Astrocyte (in vitro differentiated cells and primary cell): ENCODE measurements at regions not wholly inside any gene's neighbourhood (a gene's known extent, or its start where the extent isn't known, plus 50 kb on each side); places are given as distances from the start of the nearest gene placed in this dataset.

Experiments used
- DNase-seq: peaks from one replicate; pipeline ENCODE4 v3.0.0-alpha.2; 2010; ENCODE audit warnings: low read depth
- FAIRE-seq: peaks from 2 replicates; lab custom pipeline; 2011; peaks lifted over from hg19 to GRCh38; lab: Jason Lieb, UNC
- H2AFZ ChIP-seq: 2 replicates; pipeline ENCODE4 v1.6.0; 2012; ENCODE audit warnings: low read depth, low read length, inconsistent platforms
- H3K27ac ChIP-seq: 2 replicates; pipeline ENCODE4 v1.5.1; 2011; ENCODE audit warnings: low read depth, low read length, inconsistent platforms
- H3K27me3 ChIP-seq: 2 replicates; pipeline ENCODE4 v1.6.0; 2011; ENCODE audit warnings: low read length, inconsistent platforms; ENCODE audit not compliant: insufficient read depth
- H3K36me3 ChIP-seq: 2 replicates; pipeline ENCODE4 v1.5.1; 2011; ENCODE audit warnings: low read length, inconsistent platforms; ENCODE audit not compliant: insufficient read depth
- H3K4me1 ChIP-seq: 2 replicates; pipeline ENCODE4 v1.5.1; 2011; ENCODE audit warnings: low read length, inconsistent platforms; ENCODE audit not compliant: insufficient read depth
- H3K4me2 ChIP-seq: 2 replicates; pipeline ENCODE4 v1.6.0; 2012; ENCODE audit warnings: low read length, inconsistent platforms
- H3K4me3 ChIP-seq: 2 replicates; pipeline ENCODE4 v1.5.1; 2011; ENCODE audit warnings: low read depth, mild to moderate bottlenecking, low read length, inconsistent platforms; ENCODE audit not compliant: insufficient read depth
- H3K79me2 ChIP-seq: 2 replicates; pipeline ENCODE4 v1.6.0; 2012; ENCODE audit warnings: mild to moderate bottlenecking, low read length, inconsistent platforms; ENCODE audit not compliant: insufficient read depth
- H3K9ac ChIP-seq: 2 replicates; pipeline ENCODE4 v1.6.0; 2012; ENCODE audit warnings: mild to moderate bottlenecking, low read length, inconsistent platforms
- H3K9me3 ChIP-seq: 2 replicates; pipeline ENCODE4 v1.5.1; 2012; ENCODE audit warnings: low read depth, mild to moderate bottlenecking, low read length, inconsistent platforms; ENCODE audit not compliant: insufficient read depth
- H4K20me1 ChIP-seq: 2 replicates; pipeline ENCODE4 v1.6.0; 2012; ENCODE audit warnings: low read length, inconsistent platforms; ENCODE audit not compliant: insufficient read depth
- H3K27ac Mint-ChIP-seq: one replicate; pipeline ENCODE4 v1.8.0; 2021; ENCODE audit warnings: mild to moderate bottlenecking, mixed read lengths; ENCODE audit not compliant: unreplicated experiment
- H3K27me3 Mint-ChIP-seq: one replicate; pipeline ENCODE4 v1.8.0; 2021; ENCODE audit warnings: low read depth, mixed read lengths; ENCODE audit not compliant: unreplicated experiment
- H3K36me3 Mint-ChIP-seq: one replicate; pipeline ENCODE4 v1.8.0; 2021; ENCODE audit warnings: low read depth, mixed read lengths; ENCODE audit not compliant: unreplicated experiment
- H3K4me1 Mint-ChIP-seq: one replicate; pipeline ENCODE4 v1.8.0; 2021; ENCODE audit warnings: low read depth, mixed read lengths; ENCODE audit not compliant: unreplicated experiment
- H3K4me3 Mint-ChIP-seq: one replicate; pipeline ENCODE4 v1.8.0; 2021; ENCODE audit warnings: mild to moderate bottlenecking, moderate library complexity, mixed read lengths; ENCODE audit not compliant: unreplicated experiment
- H3K9me3 Mint-ChIP-seq: one replicate; pipeline ENCODE4 v1.8.0; 2021; ENCODE audit warnings: mild to moderate bottlenecking, mixed read lengths; ENCODE audit not compliant: unreplicated experiment
- EZH2 ChIP-seq: IDR thresholded peaks from 2 replicates; pipeline ENCODE4 v1.6.1; 2012; ENCODE audit warnings: mild to moderate bottlenecking, low read length, inconsistent platforms; ENCODE audit not compliant: insufficient read depth
- TF ChIP-seq, protein P1 (sequence below): IDR thresholded peaks from 2 replicates; pipeline ENCODE4 v1.5.1; 2011; ENCODE audit warnings: low read depth, mild to moderate bottlenecking, inconsistent platforms, low read length, moderate library complexity; ENCODE audit not compliant: insufficient read depth

DNA sequence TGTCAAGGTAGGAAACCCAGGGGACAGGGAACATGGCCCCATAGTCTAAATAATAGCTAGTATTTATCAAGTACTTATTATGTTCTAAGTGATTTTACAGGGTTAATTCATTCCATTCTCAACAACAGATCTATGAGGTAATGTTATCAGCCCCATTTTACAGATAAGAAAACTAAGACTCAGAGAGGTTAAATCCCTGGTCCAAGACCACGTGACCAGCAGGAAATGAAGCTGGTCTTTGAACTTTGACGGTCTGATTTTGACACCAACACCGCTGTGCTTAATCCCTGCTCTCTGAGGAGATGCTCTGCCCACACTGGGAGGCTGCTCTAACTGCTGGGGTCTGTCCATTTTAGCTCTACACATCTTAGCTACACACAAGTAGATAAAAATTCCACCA is 253.5 kb downstream of the SPTSSA start:
- Histone ChIP-seq H3K9me3 (no peaks in the 10 kb centered on the region), H3K27ac (no peak overlapping the region), H3K4me1 (peaks cover 10% of the 10 kb centered on the region), H2AFZ (no peak overlapping the region), H3K27me3 (peaks cover 2% of the 10 kb centered on the region), H3K9ac (no peak overlapping the region), H3K4me3 (no peak overlapping the region), H3K4me2 (no peak overlapping the region), H3K36me3 (no peaks in the 10 kb centered on the region), H4K20me1 (no peaks in the 10 kb centered on the region), H3K79me2 (no peaks in the 10 kb centered on the region)
- no peaks in the 10 kb centered on the region for H3K36me3 Mint-ChIP-seq
- no peak for TF ChIP-seq EZH2
- TF ChIP-seq, protein P1, sequence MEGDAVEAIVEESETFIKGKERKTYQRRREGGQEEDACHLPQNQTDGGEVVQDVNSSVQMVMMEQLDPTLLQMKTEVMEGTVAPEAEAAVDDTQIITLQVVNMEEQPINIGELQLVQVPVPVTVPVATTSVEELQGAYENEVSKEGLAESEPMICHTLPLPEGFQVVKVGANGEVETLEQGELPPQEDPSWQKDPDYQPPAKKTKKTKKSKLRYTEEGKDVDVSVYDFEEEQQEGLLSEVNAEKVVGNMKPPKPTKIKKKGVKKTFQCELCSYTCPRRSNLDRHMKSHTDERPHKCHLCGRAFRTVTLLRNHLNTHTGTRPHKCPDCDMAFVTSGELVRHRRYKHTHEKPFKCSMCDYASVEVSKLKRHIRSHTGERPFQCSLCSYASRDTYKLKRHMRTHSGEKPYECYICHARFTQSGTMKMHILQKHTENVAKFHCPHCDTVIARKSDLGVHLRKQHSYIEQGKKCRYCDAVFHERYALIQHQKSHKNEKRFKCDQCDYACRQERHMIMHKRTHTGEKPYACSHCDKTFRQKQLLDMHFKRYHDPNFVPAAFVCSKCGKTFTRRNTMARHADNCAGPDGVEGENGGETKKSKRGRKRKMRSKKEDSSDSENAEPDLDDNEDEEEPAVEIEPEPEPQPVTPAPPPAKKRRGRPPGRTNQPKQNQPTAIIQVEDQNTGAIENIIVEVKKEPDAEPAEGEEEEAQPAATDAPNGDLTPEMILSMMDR, result no peak
- peaks cover 2% of the 10 kb centered on the region for H3K9me3 Mint-ChIP-seq
- no peaks in the 10 kb centered on the region for H3K27me3 Mint-ChIP-seq
- no peak overlapping the region for H3K4me3 Mint-ChIP-seq
- H3K4me1 Mint-ChIP-seq, result peaks cover 30% of the 10 kb centered on the region
- H3K27ac Mint-ChIP-seq, result no peak overlapping the region
- FAIRE-seq (no peak), DNase-seq (no peak)

DNA sequence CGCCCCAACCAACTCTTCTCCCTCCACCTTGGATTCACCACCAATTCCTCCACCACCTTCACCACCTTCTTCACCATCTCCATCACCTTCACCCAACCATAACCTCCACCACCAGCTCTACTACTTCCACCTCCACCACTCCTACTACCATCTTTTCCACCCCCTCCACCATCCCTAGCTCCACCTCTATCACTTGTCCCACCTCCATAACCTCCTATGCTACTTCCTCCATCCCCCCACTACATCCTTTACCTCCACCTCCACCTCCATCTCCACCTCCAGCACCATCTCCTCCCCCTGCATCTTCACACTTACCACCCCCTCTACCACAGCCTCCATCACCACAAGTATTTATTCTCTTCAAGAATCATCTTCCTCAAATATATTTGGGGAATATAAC is 254.9 kb upstream of the EGLN3 start:
- Mint-ChIP-seq H3K4me3 (no peak overlapping the region), H3K27ac (no peak overlapping the region), H3K9me3 (peaks cover 2% of the 10 kb centered on the region), H3K4me1 (peaks cover 22% of the 10 kb centered on the region), H3K36me3 (no peaks in the 10 kb centered on the region), H3K27me3 (no peaks in the 10 kb centered on the region)
- TF ChIP-seq EZH2, result no peak
- TF ChIP-seq, protein P1, result no peak
- H4K20me1 ChIP-seq, result no peaks in the 10 kb centered on the region
- H3K4me3 ChIP-seq, result no peak overlapping the region
- H3K27me3 ChIP-seq, result peaks cover 2% of the 10 kb centered on the region
- H3K9ac ChIP-seq, result no peak overlapping the region
- no peak for DNase-seq
- H3K4me1 ChIP-seq, result peaks cover 2% of the 10 kb centered on the region
- no peaks in the 10 kb centered on the region for H3K36me3 ChIP-seq
- H3K9me3 ChIP-seq, result no peaks in the 10 kb centered on the region
- H3K4me2 ChIP-seq, result no peak overlapping the region
- no peaks in the 10 kb centered on the region for H3K79me2 ChIP-seq
- H3K27ac ChIP-seq, result no peak overlapping the region
- no peak overlapping the region for H2AFZ ChIP-seq
- FAIRE-seq, result no peak

DNA sequence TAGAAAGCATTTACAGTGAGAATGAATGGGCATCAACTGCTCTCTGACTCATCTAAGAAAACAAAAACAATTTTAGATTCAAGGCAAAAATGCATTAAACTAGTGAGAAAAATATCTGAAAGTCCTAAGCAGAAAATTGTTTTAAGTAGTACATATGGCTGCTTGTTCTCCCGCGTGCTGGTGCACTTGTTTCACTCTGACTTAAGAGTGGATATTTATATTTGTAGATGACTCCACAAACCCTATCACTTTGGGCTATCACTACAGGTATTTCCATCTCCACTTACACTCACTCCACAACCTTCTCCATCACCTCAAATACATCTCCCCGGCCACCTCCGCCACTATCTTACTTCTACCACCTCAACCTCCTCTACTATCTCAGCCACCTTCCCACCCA is 253.9 kb upstream of the EGLN3 start:
- Mint-ChIP-seq H3K36me3 (no peaks in the 10 kb centered on the region), H3K27ac (no peak overlapping the region), H3K4me1 (peaks cover 31% of the 10 kb centered on the region), H3K27me3 (no peaks in the 10 kb centered on the region), H3K4me3 (no peak overlapping the region), H3K9me3 (peaks cover 2% of the 10 kb centered on the region)
- Histone ChIP-seq H3K36me3 (no peaks in the 10 kb centered on the region), H3K27me3 (peaks cover 2% of the 10 kb centered on the region), H2AFZ (no peak overlapping the region), H3K79me2 (no peaks in the 10 kb centered on the region), H4K20me1 (no peaks in the 10 kb centered on the region), H3K27ac (no peak overlapping the region), H3K9me3 (no peaks in the 10 kb centered on the region), H3K9ac (no peak overlapping the region), H3K4me1 (peaks cover 6% of the 10 kb centered on the region), H3K4me2 (no peak overlapping the region), H3K4me3 (no peak overlapping the region)
- FAIRE-seq, result no peak
- no peak for DNase-seq
- TF ChIP-seq EZH2, result no peak
- TF ChIP-seq, protein P1, result no peak
